Peyer's patch (tissue), 4 donors: ENCODE measurements at regions not wholly inside any gene's neighbourhood (a gene's known extent, or its start where the extent isn't known, plus 50 kb on each side); places are given as distances from the start of the nearest gene placed in this dataset.
"Not testable (repeated sequence)": the region's sequence is repeated elsewhere in the genome, so short reads cannot be mapped to it uniquely, and the experiment has no call there.

Experiments
- DNase-seq, 3 donors: peaks; one replicate each; pipeline ENCODE4 v3.0.0-alpha.2; 2017 to 2019
- H3K27ac ChIP-seq, 4 donors: fragments of 200-600 bp; sonication (generic); one replicate each; pipeline ENCODE4 v1.5.1; 2016 to 2019
- H3K27me3 ChIP-seq, 2 donors: fragments of 200-600 bp; sonication (generic); one replicate each; pipeline ENCODE4 v1.5.1; 2019
- H3K36me3 ChIP-seq, 3 donors: fragments of 200-600 bp; sonication (generic); one replicate each; pipeline ENCODE4 v1.5.1; 2016 to 2019
- H3K4me1 ChIP-seq, 4 donors: fragments of 200-600 bp; sonication (generic); one replicate each; pipeline ENCODE4 v1.5.1; 2016 to 2019
- H3K4me3 ChIP-seq, 4 donors: fragments of 200-600 bp; sonication (generic); 1 replicate in 3 of 4; 2 replicates in 1 of 4; pipeline ENCODE4 v1.5.1; 2016 to 2019; ENCODE audit warnings: mild to moderate bottlenecking in 1 of 4
- H3K9me3 ChIP-seq, 4 donors: fragments of 200-600 bp; sonication (generic); one replicate each; pipeline ENCODE4 v1.5.1; 2016 to 2019; ENCODE audit warnings: mild to moderate bottlenecking in 1 of 4
- POLR2A ChIP-seq, 2 donors: fragments of 450-650 bp; IDR thresholded peaks; one replicate each; pipeline ENCODE4 v1.5.1; 2017; ENCODE audit warnings: antibody characterized with exemption in 2 of 2, mild to moderate bottlenecking in 2 of 2, moderate library complexity in 2 of 2
- TF ChIP-seq, protein P1 (sequence below), 6 experiments: fragments of 450-650 bp in 4 of 6; fragments of 200-600 bp in 2 of 6; sonication (generic) in 1 of 6; IDR thresholded peaks; one replicate each; pipeline ENCODE4 v1.5.1; 2017 to 2019; ENCODE audit warnings: antibody characterized with exemption in 6 of 6, mild to moderate bottlenecking in 3 of 6, moderate library complexity in 1 of 6

DNA sequence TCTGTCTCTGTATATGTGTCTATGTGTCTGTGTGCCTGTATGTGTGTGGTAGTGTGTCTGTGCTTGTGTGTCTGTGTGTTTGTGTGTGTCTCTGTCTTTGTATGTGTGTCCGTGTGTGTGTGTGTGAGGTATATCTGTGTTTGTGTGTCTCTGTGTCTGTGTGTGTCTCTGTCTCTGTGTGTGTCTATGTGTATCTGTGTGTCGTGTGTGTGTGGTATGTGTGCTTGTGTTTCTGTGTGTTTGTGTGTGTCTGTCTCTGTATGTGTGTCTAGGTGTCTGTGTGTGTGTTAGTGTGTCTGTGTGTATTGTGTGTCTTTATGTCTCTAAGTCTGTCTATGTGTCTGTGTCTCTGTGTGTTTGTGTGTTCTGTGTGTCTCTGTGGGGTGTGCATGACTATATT is 158.6 kb downstream of the TMEM121 start:
- no peak for DNase-seq
- Histone ChIP-seq H3K27me3 (no peaks in the 10 kb centered on the region), H3K9me3 (no peaks in the 10 kb centered on the region), H3K36me3 (no peaks in the 10 kb centered on the region), H3K27ac (peak overlapping the region in 1 of 4 donors; percentile 74), H3K4me3 (no peak overlapping the region), H3K4me1 (peaks cover 0 to 3% (median 0%) of the 10 kb centered on the region in 4 donors)
- TF ChIP-seq, protein P1, sequence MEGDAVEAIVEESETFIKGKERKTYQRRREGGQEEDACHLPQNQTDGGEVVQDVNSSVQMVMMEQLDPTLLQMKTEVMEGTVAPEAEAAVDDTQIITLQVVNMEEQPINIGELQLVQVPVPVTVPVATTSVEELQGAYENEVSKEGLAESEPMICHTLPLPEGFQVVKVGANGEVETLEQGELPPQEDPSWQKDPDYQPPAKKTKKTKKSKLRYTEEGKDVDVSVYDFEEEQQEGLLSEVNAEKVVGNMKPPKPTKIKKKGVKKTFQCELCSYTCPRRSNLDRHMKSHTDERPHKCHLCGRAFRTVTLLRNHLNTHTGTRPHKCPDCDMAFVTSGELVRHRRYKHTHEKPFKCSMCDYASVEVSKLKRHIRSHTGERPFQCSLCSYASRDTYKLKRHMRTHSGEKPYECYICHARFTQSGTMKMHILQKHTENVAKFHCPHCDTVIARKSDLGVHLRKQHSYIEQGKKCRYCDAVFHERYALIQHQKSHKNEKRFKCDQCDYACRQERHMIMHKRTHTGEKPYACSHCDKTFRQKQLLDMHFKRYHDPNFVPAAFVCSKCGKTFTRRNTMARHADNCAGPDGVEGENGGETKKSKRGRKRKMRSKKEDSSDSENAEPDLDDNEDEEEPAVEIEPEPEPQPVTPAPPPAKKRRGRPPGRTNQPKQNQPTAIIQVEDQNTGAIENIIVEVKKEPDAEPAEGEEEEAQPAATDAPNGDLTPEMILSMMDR (IDR thresholded peaks at IDR 0.05): no peak
- no peak for TF ChIP-seq POLR2A (IDR thresholded peaks at IDR 0.05)

DNA sequence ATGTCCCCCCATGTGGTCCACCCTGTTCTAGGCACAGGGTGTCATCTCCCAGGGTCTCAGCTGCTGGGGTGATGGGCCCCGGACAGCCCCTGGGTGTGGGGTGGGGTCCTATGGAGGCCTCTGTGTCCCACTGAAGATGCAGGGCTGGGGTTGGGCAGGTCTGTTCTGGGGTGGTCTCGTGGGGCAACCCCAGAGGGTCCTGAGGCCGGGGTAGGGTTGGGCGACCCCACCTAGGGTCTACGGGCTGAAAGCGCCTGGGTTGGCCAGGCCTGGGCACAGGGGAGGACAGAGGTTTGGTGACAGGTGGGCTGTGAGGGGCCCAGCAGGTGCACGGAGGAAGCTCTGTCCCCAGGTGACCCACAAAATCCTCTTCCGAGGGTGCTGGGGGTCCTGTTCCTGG is 159.2 kb downstream of the TMEM121 start:
- H3K4me3 ChIP-seq, H3K4me1 ChIP-seq, DNase-seq, H3K36me3 ChIP-seq, H3K27me3 ChIP-seq, H3K9me3 ChIP-seq: not testable (repeated sequence)
- H3K27ac ChIP-seq: peak overlapping the region in 1 of 4 donors; percentile 74

DNA sequence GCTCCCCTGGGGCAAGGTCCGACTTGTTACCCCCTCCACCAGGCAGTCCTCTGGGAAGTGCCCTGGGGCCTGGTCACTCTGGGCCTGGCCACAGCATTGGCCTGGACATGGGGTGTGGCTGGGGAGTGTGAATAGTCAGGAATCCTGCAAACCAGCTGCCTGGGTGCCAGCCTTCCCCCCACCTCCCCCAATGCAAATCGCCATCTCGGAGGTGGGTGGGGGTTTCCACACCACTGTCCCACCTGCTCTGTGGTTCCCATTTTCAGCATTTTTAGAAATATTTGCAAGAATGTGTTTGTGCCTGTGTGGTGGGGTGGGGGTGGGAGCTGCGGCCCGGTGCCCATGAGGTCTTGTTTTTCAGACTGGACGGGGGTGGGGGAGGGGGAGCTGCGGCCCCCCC is 159.7 kb downstream of the TMEM121 start:
- DNase-seq, H3K4me1 ChIP-seq, H3K27me3 ChIP-seq, H3K9me3 ChIP-seq, H3K27ac ChIP-seq, H3K4me3 ChIP-seq, H3K36me3 ChIP-seq: not testable (repeated sequence)

DNA sequence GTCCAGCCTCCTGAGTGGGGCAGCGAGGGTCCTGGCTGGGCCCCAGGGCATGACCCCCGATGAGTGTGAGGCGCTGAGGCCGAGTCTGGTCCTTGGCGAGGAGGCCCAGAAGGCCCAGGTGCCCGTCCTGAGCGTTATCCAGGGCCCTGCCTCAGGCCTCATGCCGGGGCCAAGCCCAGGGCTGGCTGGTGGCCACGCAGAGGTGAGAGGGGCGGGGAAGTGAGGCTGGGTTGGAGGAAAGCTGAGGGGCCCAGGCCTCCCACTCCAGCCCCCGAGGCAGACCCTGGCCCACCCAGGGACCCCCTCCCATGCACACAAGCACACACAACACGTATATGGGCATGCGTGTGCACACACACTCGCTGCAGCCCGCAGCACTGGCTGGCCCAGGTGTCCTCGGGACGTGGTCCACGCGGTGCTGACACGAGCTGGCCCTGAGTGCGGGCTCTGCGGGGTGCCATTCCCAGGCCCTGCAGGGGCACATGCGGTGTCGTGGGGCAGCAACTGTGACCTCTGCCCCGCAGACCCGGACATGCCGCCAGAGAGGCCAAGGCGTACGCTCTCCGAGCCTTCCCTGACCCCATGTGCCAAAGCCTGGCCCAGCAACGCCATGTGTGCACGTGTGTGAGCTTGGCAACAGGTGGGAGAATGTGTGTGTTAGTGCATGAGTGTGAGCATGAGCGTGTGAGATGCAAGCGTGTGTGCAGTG is 160.2 kb downstream of the TMEM121 start:
- not testable (repeated sequence) for H3K36me3 ChIP-seq, H3K27me3 ChIP-seq, H3K4me1 ChIP-seq, H3K9me3 ChIP-seq, H3K4me3 ChIP-seq
- peak in 2 of 3 donors; percentile 16 to 42 for DNase-seq
- peak overlapping the region in 1 of 4 donors; percentile 79 for H3K27ac ChIP-seq

DNA sequence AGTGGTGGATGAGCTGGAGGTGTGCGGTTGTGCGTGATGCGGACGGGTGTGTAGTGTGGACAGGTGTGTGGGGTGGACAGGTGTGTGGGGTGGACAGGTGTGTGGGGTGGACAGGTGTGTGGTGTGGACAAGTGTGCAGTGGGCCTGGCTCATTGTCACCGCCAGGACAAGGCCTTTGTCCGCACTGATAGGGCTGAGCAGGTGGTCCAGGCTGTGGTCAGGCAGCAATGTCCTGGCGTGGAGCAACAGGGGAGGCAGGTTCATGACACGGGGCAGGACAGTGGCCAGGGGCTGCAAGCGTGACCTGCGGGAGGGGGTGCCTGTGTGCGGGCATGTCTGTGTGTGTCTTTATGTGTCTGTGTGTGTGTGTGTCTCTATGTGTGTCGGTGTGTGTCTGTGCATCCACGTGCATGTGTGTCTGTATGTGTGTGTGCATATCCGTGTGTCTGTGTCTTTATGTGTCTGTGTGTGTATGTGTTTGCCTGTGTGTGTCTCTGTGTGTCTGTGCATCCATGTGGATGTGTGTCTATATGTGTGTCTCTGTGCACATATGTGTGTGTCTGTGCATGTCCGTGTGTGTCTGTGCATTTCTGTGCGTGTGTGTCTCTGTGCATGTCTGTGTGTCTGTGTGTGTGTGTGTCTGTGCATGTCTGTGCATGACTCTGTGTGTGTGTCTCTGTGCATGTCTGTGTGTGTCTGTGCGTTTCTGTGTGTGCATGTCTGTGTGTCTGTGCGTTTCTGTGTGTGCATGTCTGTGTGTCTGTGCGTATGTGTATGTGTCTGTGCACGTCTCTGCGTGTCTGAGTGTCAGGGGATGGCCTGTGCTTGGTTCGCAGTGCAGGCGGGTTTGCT is 161.0 kb downstream of the TMEM121 start:
- DNase-seq: peak in 1 of 3 donors; percentile 14
- not testable (repeated sequence) for H3K27me3 ChIP-seq, H3K36me3 ChIP-seq, H3K9me3 ChIP-seq, H3K4me3 ChIP-seq, H3K4me1 ChIP-seq
- H3K27ac ChIP-seq: peak overlapping the region in 2 of 4 donors; percentile 50 to 79

DNA sequence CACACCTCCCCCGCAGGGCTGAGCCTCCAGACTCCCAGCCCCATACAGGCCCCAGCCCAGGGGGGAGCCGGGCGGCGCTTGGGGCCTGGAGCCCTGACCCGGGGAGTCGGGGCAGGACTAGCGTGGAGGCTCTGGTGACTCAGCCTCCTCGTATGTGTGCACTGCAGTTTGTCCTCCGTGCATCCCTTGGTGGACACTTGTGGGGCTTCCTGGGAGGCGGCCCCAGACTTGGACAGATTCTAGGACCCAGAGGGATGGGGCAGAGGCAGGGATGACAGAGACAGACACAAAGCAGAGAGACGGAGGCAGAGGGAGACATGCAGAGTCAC is 161.6 kb downstream of the TMEM121 start:
- H3K36me3 ChIP-seq, H3K4me3 ChIP-seq, H3K27me3 ChIP-seq, H3K4me1 ChIP-seq, H3K9me3 ChIP-seq: not testable (repeated sequence)
- peak; percentile 23 to 44 (median 31) for DNase-seq
- H3K27ac ChIP-seq: peak overlapping the region in 2 of 4 donors; percentile 50 to 79

DNA sequence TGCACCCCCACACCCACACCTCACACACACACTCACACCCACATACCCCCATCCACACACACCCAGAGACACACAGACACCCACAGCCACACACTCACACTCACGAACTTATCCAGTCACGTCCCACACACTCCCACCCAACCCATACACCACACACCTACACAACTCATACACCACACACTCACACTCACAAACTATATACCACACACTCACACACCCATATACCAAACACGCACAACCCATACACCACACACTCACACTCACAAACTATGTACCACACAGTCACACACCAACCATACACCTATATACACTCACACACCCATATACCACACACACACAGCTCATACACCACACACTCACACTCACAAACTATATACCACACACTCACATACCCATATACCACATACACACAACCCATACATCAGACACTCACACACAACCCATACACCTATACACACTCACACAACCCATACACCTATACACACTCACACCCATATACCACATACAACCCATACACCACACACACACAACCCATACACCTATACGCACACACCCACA is 162.4 kb downstream of the TMEM121 start:
- not testable (repeated sequence) for H3K36me3 ChIP-seq

DNA sequence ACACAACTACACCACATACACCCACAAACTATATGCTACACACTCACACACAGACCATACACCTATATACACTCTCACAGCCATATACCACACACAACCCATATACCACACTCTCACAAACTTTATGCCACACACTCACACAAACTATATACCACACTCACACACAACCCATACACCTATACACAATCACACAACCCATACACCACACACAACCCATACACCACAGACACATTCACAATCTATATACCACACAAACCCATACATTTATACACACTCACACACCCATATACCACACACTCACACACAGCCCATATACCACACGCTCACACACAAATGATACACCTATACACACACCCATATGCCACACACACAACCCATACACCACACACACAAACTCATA is 163.3 kb downstream of the TMEM121 start:
- no peaks in the 10 kb centered on the region for H3K36me3 ChIP-seq
- H3K4me3 ChIP-seq: no peak overlapping the region
- no peaks in the 10 kb centered on the region for H3K9me3 ChIP-seq
- TF ChIP-seq, protein P1 (IDR thresholded peaks at IDR 0.05): no peak
- DNase-seq: peak in 1 of 3 donors; percentile 5
- H3K27me3 ChIP-seq: no peaks in the 10 kb centered on the region
- H3K4me1 ChIP-seq: peaks cover 0 to 3% (median 0%) of the 10 kb centered on the region in 4 donors
- peak overlapping the region in 1 of 4 donors; percentile 70 for H3K27ac ChIP-seq

More for the DNA sequence above, 162.4 kb downstream of the TMEM121 start:
- H3K27ac ChIP-seq: peak overlapping the region in 1 of 4 donors; percentile 50
- not testable (repeated sequence) for H3K4me1 ChIP-seq, H3K4me3 ChIP-seq, H3K9me3 ChIP-seq, H3K27me3 ChIP-seq
- DNase-seq: peak in 1 of 3 donors; percentile 8
